Coronary artery (tissue), 2 donors: ENCODE measurements at regions not wholly inside any gene's neighbourhood (a gene's known extent, or its start where the extent isn't known, plus 50 kb on each side); places are given as distances from the start of the nearest gene placed in this dataset.

Experiments used
- DNase-seq: peaks from one replicate; pipeline ENCODE4 v3.0.0-alpha.2; 2017; ENCODE audit warnings: low spot score
- H3K27ac ChIP-seq, 2 donors: fragments of 200-600 bp; sonication (generic); one replicate each; pipeline ENCODE4 v1.5.1; 2016 to 2019
- H3K4me3 ChIP-seq: fragments of 200-600 bp; sonication (generic); 2 replicates; pipeline ENCODE4 v1.5.1; 2016; ENCODE audit warnings: mild to moderate bottlenecking, moderate library complexity
- CTCF ChIP-seq: fragments of 200-600 bp; sonication (generic); IDR thresholded peaks from one replicate; pipeline ENCODE4 v1.5.1; 2019; ENCODE audit warnings: antibody characterized with exemption

DNA sequence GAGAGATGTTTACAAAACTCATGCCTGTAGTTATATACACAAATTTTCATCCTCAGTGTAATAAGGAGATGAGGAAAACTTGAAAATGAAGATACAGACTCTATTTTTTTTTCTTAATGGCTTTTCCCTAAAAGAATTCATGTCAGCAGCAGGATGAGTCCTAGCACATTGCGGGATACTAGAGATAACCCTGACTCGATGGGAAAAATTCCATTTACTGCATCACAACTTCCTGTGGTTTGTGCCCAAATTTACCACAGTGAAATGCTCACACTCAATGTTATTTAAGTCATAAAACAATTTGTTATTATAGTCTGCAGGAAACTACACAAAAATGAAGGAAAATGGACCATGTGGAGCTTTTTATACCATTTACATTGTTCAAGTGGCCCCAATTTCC lies 581.9 kb upstream of the ZNF717 start:
- no peak for DNase-seq
- no peak overlapping the region for H3K27ac ChIP-seq
- TF ChIP-seq CTCF: no peak
- H3K4me3 ChIP-seq: no peak overlapping the region

DNA sequence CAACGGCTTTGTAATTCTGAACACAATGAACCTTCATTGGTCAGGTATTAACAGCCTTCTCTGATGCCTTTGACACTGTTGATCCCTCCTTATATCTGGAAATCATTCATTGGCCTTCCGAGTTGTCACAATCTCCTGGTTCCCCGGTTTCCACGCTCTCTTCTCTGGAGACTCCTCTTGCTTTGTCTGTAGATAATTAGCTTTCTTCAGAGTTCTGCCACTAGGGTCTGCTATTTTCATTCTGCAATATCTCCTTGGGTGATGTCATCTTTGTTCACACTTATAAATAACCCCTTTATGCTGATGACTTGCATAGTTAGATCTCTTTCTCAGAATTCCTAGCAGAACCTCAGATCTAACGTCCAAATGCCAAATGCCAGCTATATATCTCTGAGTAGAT lies 583.8 kb upstream of the ZNF717 start:
- Histone ChIP-seq H3K4me3 (no peak overlapping the region), H3K27ac (no peak overlapping the region)
- TF ChIP-seq CTCF: no peak
- DNase-seq: no peak

- DNase-seq: no peak
- no peak overlapping the region for H3K27ac ChIP-seq
- TF ChIP-seq CTCF: no peak
- H3K4me3 ChIP-seq: no peak overlapping the region
Observed at GRCh38 chr3:76370749-76371520, 585.6 kb upstream of the ZNF717 start.

DNA sequence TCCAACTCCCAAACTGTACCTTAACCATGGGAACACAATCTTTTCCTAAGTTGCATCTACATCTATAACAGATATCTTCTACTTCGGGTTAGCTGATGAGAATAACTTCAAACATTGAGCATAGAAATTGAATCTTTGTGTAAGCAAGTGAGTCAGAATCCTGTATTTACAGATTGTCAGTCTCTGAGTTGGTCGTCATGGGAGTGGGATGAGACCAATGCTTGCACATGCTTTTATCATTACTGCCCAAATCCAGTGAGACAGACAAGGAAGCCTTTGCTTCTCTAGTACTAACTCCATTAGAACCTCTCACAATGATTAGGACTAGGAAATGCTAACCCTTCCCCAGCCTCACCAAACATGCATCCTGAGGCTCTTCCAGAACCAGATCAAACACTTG lies 587.1 kb upstream of the ZNF717 start:
- no peak for DNase-seq
- no peak overlapping the region for H3K27ac ChIP-seq
- no peak overlapping the region for H3K4me3 ChIP-seq
- no peak for TF ChIP-seq CTCF

DNA sequence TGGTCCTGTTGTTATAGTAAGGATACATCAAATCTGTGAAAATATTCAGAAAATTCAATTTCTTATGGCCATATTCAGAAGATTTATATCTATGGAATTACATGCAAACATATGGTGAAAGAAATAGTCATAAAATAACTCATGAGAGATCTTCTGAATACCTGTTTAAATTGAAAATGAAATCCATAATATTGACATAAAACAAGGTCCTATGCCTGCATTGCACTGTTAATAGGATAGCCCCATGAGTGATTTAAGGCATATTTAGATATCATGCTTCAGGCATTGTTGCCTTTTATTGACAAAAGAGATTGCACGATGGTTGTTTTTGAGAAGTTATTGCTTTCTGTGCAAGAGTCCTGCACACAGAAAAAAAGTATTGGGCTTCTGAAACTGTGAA lies 591.7 kb upstream of the ZNF717 start:
- TF ChIP-seq CTCF: no peak
- DNase-seq: no peak
- Histone ChIP-seq H3K4me3 (no peak overlapping the region), H3K27ac (no peak overlapping the region)

- Histone ChIP-seq H3K4me3 (no peak overlapping the region), H3K27ac (no peak overlapping the region)
- DNase-seq: no peak
- TF ChIP-seq CTCF: no peak
Observed at GRCh38 chr3:76378789-76379188, 593.4 kb upstream of the ZNF717 start.

DNA sequence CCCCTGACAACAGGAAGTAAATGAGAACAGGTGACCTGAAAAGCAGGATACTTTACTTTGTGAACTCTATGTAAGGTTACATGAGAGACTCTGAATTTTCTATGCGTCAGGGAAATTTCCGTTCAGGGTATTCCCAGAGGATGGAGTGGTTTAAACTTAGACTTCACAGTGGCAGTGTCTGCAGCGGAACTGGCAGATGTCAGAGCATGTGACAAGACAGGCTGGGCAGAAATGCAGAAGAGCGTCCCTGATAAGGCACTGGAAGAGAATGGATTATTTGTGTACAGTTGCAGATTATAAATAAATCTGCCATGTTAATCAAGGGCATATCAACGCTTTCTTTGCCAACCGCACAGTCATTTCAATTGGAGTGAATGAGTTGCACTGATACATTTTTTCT lies 598.4 kb upstream of the ZNF717 start:
- DNase-seq: no peak
- Histone ChIP-seq H3K4me3 (no peak overlapping the region), H3K27ac (no peak overlapping the region)
- no peak for TF ChIP-seq CTCF
